ENCODE measurements at regions not wholly inside any gene's neighbourhood (a gene's known extent, or its start where the extent isn't known, plus 50 kb on each side); places are given as distances from the start of the nearest gene placed in this dataset.

DNA sequence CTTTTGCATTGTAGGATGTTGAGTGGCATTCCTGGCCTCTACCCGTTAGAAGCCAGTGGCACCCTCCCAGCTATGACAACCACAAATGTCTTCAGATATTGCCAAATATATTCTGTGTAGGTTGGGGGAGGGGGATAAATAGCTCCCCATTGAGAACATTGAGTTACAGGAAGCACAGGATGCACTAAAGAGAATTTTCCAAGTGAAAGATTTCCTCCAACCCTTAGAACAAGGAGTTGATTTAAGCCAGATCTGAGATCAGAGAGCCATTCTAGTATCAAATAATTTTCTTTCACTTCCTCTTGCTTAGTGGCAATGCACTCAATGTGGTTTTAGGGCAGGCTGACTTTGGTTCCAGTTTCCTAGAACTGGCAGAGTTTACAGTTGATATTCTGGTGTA lies 436.6 kb downstream of the C4orf33 start:
- no peak for DNase-seq (ENCODE audit: low read depth in 2 of 2, low spot score in 1 of 2)

DNA sequence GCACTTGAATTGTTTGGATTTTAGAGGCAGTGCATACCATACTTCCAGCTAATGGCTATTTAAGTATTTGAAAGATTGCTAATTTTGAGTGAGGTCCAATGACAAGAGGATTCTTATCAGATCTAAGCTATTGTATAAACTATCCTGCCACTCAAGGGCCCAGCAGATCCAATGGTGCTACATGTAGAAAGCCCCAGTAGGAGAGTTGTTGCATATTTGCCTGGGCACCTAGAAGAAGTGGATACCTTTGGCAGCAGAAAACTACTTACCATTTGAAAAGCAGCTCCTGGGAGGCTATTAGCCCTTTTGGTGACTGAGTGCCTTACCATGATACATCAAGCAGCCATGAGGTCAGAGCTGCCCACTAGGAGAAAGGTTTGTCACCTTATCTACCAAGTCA lies 447.3 kb downstream of the C4orf33 start:
- no peak for DNase-seq (ENCODE audit: low read depth in 2 of 2, low spot score in 1 of 2)

DNA sequence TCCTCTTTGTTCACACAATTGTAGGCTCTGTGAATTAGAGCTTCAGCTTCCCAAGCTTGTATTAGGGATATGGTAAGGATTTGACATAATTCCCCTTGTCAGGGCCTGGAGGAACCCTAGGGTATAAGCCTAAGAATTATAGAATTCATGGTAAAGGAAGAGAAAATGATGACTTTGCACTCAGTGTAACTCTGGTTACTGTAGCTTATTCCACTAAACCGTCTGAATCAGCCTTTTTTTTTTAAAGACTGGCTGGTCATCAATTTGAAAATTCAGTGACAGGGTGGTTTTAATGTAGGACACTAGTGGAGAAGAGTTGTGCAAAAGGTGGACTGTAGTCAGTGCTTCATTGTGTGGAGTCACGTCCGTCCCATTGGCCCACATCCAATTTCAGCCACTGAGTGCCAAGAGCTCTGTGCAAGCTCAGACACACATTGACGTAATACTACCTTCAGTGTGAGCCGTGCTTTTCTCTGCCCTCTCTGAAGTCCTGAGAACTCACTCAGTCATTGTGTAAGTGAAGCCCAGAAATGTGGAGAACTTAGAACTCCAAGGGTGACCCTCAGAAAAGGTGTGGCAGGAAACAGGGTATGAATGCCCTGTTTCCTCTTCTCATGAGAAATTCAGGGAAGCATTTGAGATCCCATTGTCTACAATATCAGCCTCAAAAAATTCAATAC lies 449.8 kb downstream of the C4orf33 start:
- no peak for DNase-seq (ENCODE audit: low read depth in 2 of 2, low spot score in 1 of 2)

DNA sequence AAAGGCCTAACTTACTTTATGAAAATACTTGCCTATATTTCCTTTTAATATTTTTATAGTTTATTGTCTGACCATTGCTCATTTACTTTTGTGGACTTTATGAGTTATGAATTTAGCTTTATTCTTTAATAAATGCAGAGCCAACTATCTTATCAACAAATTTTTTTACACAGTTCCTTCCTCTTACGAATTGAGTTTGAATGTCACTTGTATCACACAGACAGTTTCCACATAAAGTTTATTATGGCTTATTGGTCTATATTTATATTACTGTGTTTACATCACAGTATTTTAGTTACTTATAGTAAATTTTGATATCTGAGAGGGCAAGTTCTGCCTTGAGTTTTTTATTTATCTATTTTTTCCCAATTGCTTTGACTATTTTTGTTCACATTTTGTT lies 450.6 kb downstream of the C4orf33 start:
- DNase-seq (ENCODE audit: low read depth in 2 of 2, low spot score in 1 of 2), result no peak

DNA sequence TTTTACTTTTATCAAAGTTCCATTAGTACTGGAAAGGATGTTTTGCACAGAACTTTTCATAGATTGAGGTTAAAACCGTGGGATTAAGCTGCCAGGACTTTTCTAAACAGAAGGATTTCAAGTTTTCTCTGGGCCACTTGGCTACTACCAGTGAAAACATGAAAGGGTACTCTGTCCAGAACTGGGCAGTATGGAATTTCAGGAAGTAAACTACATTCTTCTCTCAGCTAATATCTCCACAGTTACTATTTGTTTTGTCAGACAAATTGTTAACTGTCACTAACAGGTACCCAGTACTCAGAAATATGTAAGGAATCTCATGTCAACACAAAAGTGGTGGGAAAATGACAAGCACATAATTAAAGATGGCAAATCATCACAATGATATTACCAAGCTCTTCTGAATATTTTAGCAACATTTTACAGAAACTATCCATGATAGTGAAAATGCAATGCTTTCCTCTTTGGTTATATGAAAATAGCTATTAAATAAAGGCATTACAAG lies 454.4 kb downstream of the C4orf33 start:
- DNase-seq (ENCODE audit: low read depth in 2 of 2, low spot score in 1 of 2), result no peak

DNA sequence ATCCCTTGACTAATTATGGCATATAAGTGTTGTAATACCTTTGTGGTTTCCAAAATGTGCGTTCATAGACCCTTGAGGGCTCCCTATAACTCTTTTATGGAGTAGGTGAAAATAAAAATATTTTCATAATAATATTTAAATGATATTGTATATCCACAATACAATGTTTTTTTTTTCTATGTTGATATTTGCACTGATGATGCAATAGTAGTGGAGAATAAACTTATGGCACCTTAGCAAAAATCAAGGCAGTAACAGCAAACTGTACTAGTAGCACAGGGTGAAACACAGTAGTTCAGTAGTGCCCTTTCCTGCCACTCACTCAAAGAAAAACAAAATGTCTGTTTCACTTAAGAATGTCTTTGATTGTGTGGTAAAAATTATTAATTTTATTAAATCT lies 465.3 kb downstream of the C4orf33 start:
- no peak for DNase-seq (ENCODE audit: low read depth in 2 of 2, low spot score in 1 of 2)

DNA sequence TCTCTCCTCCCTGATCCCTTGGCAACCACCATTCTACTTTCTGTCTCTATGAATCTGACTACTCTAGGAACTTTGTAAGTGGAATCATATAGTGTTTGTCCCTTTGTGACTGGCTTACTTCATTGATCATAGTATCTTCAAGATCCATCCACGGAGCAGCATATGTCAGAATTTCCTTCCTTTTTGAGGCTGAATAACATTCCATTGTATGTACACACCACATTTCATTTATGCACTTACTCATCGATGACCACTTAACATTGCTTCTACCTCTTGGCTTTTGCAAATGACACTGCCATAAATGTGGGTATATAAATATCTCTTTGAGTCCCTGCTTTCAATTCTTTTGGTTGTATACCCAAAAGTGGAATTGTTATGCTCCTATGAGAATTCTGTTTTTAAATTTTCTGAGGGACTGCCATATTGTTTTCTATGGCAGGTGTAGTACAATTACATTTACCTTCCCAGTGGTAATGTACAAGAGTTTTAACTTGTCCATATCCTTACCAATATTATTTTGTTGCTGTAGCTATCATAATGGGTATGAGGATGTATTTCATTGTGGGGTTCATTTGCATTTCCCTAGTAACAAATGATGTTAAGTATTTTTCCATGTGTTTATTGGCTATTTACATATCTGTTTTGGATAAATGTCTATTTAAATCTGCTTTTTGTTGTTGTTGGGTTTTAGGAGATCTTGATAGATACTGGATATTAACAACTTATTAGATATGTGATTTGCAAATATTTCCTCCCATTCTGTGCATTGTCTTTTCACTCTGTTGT lies 466.1 kb downstream of the C4orf33 start:
- DNase-seq (ENCODE audit: low read depth in 2 of 2, low spot score in 1 of 2), result no peak

DNA sequence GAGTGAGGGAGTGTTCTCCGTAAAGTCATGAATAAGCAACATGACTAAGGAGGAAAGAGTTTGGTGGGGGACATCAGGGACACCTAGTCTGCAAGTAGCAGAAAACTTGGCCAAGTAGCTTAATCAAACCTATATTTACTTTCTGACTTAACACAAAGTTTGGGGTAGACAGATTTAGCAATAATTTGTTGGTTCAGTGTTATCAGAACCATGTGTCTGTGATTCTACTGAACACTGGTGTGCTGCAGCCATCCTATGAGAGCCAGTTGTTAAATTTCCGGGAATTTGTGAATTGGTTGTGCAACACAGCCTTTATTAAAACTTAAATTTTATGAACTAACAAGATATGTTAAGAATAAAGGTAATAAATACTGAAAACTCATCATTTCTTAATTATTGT lies 469.3 kb downstream of the C4orf33 start:
- no peak for DNase-seq (ENCODE audit: low read depth in 2 of 2, low spot score in 1 of 2)

DNA sequence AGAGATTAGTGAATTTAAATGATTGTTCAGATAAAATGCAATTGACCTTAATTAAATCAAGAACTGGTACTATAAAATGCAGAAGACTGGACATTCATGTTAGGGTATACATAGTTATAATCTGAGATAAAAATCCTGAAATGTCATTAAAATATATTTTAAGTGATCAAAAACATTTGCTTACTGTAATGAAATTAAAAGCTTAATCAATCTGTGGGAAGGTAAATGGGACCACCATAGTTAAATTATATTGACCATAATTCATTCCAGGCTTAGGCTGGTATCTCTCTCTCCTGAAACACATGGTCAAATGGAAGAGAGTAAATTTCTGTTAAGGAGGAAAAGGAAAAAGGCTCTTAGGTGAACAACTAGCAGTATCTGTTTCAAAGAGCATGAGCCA lies 474.4 kb downstream of the C4orf33 start:
- no peak for DNase-seq (ENCODE audit: low read depth in 2 of 2, low spot score in 1 of 2)

DNA sequence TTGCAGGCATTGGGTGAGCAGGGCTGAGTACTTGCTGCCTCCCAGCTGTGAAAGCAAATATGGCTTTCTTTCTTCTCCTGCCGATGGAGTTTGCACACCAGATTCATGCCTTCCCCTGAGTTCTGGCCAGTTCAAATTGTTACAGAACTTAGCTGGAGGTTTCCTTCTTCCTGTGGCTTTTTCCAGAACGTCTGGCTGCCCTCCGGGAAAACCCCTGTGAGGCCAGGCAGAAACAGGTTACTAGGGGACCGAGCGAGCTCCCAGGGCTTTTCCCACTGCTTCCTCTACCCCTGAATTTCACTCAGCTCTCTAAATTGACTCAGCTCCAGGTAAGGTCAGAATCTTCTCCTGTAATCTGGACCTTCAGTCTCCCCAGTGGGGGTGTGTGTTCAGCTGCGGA lies 482.4 kb downstream of the C4orf33 start:
- DNase-seq (ENCODE audit: low read depth in 2 of 2, low spot score in 1 of 2), result no peak

DNA sequence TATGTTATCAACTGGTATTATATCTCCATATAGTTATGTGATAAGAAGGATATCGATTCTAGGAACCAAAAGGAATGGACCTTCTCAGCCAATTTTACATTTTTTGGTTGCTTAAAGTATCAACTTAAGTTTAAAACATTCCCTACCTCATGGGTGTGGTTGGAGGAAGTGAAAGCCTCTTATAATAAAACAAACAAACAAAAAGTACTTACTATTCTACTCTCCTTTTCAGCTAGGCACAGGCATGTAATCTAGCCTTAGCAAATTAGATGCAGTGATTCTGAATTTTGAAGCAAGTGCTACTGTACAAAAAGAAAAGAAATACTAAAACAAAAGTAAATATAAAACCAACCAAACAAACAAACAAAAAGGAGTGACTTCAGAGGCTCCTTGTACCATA lies 485.4 kb downstream of the C4orf33 start:
- no peak for DNase-seq (ENCODE audit: low read depth in 2 of 2, low spot score in 1 of 2)

DNA sequence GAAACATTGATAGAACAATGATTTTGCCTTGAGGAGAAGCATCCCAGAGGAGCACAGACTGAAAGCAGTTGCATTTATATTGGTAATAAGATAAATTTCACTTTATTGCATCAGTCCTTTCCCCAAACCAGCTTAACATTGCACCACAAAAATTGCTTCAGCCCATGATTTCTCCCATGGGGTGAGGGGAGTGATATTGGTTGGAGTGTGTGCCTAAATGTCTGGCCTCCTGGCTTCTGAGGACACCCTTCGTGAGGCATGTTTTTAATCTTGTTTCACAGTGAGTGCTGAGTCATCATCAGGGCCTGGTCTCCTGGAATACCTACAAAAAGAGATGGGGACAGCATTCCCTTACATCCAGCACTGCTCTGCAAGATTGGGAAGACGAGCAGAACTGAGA lies 487.9 kb downstream of the C4orf33 start:
- no peak for DNase-seq (ENCODE audit: low read depth in 2 of 2, low spot score in 1 of 2)

DNA sequence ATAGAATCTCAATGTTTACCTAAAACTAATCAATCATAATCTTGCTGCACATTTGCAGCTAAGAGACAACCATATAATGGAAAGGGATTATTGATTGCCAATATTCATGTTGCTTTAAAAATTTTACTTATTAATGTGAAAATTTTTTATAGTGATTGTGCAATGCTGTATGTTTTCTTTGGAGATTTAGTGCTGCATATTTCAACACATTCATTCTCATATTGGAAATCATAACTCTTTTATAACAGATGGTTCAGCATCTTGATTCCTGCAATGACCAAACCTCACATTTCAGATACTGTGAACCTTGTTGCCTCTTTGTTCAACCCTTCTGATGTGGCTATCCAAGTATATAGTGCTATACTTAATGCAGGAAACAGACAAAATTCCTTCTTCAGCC lies 502.6 kb downstream of the C4orf33 start:
- no peak for DNase-seq (ENCODE audit: low read depth in 2 of 2, low spot score in 1 of 2)

DNA sequence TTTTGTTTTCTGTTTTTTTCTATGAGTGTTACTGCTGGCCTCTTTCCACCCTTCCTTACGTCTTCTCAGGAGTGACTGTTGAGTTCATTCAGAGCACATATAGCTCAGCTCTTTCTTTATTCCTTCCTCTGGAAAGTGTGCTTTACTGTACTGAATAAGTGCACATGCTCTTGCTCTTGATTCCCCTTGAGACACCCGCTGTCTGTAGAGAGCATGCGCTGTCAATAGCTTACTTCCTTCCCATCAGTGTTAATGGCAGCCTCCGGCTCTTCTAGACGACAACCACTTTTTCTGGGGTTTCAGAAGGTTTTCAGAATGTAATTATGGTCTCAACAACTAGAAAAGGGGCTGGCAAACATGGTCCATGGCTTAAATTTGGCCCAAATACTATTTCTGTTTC lies 504.9 kb downstream of the C4orf33 start:
- DNase-seq (ENCODE audit: low read depth in 2 of 2, low spot score in 1 of 2), result no peak

DNA sequence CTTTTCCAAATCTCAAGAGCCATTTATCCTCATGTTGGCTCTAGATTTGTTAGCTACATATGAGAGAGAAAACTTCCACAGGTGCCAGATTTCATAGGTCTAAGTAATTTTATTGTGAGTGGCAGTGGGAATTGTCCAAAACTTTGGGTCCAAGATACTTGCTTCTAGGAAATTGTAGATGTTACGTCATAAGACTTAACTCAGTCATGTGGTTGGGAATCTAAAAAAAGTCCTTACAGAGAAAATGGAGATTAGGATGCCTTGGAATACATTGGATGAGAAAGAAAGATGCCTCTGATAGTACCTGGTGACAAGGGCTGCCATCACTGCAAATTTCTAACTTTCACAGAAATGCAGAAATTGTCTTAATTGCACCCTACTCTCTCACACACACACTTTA lies 506.5 kb downstream of the C4orf33 start:
- no peak for DNase-seq (ENCODE audit: low read depth in 2 of 2, low spot score in 1 of 2)

DNA sequence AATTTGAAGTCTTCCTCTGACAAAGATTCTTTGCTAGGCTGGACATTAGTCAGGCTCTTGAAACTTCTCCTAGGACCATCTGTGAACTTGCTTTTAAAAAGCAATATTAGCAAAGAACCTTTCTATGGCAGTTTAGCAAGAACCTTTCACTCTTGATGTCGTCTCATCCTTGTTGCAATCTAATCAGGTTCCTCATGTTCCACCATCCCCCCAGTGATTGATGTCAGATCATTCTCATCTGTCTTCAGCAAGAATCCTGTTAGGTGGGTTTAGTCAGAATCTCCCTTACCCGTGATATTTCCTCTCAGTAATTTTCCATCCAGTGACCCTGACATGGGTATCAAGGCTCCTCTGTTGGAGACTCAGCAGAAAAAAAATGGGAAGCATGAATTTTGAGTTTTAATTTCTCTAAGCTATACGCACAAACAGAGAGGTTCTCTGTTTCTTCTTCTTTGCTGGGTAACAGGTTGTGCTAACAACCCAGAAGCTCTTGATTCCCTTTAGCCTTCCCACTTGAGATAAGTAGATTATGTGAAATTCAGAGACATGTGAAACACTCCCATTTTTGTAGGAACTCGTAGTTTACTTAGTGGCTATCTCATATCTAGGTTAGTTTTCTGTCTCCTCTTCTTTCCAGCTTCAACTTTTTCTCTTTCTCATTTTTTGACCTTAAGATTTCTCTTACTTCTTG lies 507.4 kb downstream of the C4orf33 start:
- no peak for DNase-seq (ENCODE audit: low read depth in 2 of 2, low spot score in 1 of 2)

DNA sequence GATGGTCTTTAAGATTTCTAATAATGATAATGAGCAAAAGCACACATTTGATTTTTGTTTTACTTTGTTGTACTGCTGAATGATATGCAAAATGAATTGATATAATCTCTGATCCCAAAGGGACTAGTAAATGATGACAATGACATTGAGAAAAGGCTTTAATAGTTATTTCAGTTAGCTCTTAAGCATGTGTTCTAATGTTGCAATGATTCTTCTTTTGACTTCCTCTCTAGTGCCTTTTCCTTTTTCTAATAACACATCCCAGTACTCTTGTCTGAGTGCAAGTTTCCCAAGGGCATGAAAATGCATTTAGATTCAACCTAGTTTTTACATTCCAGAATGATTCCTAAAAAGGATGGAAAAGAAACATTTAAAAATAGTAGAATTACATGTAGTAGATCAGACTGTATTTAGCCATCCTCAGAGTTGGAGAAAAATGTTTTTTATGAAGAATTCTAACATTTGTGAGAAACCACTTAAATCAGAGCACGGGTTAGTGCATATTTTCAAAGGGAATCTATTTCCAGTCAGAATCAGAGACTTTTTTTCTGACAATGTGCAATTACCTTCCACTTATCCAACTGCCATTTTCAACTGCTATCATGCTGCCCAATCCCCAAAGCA lies 508.8 kb downstream of the C4orf33 start:
- DNase-seq (ENCODE audit: low read depth in 2 of 2, low spot score in 1 of 2), result no peak

DNA sequence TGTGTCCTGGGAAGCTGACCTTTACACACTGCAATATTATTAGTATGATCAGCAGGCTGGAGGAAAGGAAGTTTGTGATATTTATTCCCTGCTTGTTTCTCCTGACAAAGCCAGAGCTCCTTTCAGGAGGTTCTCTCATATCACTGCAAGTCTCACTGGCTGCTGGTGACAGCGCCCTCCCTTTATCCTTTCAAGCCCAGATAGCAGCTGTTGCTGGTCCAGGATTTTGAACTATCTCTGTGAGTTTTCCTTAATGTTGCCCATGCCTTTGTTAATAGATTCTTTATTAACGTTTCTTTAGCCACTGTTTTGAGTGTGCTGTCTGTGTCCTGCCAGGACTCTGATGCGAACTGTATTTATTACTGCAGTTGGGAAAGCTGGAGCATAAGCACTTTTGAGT lies 518.7 kb downstream of the C4orf33 start:
- no peak for DNase-seq (ENCODE audit: low read depth in 2 of 2, low spot score in 1 of 2)

DNA sequence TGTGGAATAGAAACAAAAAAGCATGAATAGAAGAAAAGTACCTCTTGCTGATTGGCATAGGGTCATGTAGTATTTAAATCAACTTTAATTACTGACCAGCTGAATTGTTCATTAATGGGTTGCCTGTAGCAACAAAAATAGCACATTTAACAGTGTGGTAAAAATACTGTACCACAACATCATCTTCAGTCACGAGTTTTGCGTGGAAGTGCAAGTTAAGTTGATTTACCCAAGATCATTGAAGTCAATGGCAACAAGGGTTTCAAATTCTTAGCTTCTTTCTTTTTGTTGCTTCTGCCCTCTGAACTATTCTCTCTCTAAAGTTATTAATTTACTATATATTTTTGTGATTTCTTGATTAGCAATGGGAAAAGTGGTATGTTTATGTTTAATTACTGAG lies 526.6 kb downstream of the C4orf33 start:
- DNase-seq (ENCODE audit: low read depth in 2 of 2, low spot score in 1 of 2), result no peak

DNA sequence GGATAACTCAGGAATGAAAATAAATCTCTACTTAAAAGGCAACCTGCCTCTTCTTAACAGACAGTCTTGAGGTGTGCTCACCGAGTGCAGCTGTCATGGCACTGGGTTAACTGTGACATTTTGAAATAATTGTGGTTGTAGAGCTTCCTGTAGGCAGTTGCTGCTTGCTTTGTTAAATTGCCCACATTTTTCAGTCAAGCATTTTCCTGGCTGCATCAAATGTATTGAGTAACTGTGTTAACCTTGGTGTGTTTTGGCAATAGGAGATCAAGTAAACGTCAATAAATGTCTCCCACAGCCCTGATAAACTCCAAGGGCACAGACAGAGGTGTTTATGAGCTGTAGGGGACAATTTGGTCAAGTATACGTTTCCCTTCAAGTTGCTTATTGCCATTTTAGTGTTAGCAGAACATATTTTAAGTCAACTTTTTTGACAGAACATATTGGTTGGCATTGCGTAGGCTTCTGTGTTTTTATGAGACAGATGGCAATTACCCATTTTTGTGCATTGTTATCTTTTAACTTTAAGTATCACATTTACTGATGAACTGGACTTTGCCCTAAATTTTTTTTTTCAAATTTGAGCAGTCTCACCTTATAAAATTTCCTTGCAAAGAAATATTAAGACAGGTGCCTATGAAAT lies 527.4 kb downstream of the C4orf33 start:
- DNase-seq (ENCODE audit: low read depth in 2 of 2, low spot score in 1 of 2), result no peak

DNA sequence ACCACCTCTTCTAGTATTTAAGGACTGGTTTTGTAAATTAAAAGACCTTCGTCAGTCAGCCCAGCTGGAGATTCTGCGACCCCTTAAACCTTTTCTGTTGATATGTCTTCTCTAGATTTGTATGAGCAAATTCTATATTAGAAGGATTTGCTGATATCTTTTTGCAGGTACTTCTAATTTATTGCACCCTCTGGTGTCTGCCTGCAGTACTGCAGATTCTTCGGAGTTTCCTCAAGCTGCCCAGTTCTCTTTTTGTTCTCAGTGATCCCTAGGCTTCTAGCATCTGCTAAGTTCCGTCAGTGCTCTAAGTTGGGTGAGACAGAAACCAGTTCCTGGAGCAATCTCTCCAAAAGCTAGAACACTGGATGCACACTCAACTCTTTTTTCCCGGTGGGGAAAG lies 545.2 kb downstream of the C4orf33 start:
- DNase-seq (ENCODE audit: low read depth in 2 of 2, low spot score in 1 of 2), result peak in 1 of 2 donors; percentile 3

All from stimulated activated CD8-positive, alpha-beta memory T cell treated with anti-CD3 and anti-CD28 coated beads, Interleukin-4, amount 100 ng/mL, for 1 hour (primary cell).